GM21526 (cell line): ENCODE measurements at regions not wholly inside any gene's neighbourhood (a gene's known extent, or its start where the extent isn't known, plus 50 kb on each side); places are given as distances from the start of the nearest gene placed in this dataset.
"Not testable (repeated sequence)": the region's sequence is repeated elsewhere in the genome, so short reads cannot be mapped to it uniquely, and the experiment has no call there.

ENCODE experiments used
- ATAC-seq: cut with Tn5 transposase; IDR thresholded peaks from one replicate; pipeline ENCODE4 v1.9.1; 2021; ENCODE audit warnings: moderate library complexity; ENCODE audit not compliant: unreplicated experiment, low FRiP score

DNA sequence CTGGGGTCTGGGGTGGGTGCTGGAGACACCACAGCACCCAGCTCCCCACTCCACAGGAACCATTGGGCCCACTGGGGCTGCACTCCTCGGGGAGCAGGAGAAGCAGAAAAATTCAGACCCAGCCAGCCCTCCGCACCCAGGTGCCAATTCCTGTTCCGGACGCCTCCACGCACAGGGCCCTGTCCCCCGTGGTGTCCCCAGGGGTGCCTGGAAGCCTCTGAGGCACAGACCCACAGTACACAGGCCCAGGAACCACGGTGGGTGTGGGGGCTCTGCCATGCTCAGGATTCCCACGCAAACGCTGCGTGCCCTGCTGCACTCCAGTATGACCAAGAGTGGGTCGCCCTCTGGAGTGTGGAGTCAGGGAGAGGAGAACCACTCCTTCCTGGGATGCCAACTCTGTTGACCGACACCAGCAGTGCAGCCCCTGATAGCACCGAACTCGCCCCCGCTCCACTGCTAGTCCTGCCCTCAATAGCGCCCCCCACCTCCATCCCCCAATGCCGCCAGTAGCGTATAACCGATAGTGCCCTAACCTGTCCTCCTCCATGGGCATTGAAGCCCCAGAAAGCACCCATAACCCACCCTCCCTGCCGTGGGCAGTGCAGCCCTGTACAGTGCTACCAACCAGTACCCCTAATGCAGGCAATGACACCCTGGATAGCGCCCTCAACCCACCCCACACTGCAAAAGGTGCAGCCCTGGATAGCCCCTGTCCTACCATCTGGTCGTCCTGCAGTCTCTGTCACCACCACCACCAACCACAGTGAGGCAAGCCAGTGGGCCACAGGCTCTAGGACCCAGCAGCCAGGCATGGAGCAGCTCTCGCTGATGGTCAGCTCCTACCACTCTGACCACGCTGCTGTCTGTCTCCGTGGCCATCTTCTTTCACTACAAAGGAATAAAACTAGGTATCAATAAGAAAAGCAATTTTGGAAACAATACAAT is 2877.2 kb downstream of the RPIA start:
- ATAC-seq: not testable (repeated sequence)

- ATAC-seq: not testable (repeated sequence)
Observed at GRCh38 chr2:91571239-91571923, 2879.9 kb downstream of the RPIA start.

DNA sequence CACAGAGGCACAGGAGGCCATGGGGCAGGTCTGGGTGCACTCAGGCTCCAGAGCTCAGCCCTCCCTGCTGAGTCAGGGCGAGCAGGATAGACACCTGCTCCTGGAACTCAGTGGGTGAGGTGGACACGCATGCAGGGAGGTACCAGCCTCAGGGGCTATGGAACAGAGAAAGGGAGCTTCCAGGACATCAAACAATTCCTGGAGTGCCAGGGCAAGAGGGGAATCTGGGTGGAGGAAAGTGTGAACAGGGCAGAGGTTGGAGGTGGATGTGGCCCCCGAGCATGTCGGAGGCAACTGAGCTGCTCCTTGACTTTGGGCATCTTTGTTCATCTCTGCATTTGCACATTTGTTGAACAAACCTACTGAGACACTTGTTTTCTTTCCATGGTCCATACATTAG is 2881.5 kb downstream of the RPIA start:
- not testable (repeated sequence) for ATAC-seq

DNA sequence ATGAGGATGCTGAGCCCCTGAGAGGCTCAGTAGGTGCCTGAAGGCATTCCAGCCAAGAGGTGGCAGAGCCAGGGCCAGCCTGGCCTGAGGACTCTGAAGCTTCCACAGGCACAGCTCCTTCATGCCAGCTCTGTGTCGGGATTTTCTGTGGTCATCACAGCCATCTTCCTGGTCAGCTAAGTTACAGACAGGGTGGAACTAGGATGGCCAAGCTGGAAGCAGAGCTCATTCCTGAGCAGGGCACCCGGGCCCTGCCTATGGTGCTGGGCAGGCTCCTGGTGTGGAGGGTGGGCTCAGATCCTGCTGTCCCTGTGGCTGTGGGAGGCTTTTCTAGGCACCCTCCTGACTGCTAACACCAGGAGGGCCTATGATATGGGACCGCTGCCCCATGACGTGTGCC is 2882.3 kb downstream of the RPIA start:
- ATAC-seq: not testable (repeated sequence)

- not testable (repeated sequence) for ATAC-seq
Observed at GRCh38 chr2:91574255-91574654, 2882.8 kb downstream of the RPIA start.

DNA sequence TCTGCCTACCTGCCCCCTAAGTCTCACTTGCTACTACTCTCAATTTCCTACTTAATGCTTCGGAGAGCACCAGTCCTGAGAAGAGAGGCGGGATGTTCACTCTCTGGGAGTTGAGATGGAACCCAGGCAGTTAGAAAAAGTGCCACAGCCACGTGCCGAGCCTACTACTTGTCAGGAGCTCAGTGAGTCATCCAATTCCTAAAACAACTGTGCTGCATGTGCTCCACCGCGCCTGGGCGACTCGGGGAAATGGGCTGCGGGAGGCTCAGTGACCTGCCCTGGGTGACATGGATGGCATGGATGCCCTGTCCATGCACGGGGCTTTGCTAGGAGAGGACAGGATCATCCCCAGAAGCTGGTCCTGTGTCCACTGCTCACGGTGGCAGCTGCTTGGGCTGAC is 2884.2 kb downstream of the RPIA start:
- ATAC-seq: not testable (repeated sequence)

DNA sequence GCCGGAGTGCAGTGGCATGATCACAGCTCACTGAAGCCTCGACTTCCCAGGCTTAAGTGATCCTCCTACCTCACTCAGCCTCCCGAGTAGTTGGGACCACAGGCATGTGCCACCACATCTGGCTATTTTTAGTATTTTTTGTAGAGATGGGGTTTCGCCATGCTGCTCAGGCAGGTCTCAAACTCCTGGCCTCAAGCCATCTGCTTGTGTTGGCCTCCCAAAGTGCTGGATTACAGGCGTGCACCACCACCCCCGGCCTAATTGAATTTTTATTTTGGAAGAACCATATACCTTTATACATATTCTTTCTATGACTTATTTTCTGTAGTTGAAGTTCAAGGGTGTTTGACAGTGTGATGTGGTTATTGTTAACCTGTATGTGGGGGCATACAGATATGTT is 2885.9 kb downstream of the RPIA start:
- not testable (repeated sequence) for ATAC-seq

- ATAC-seq: not testable (repeated sequence)
Observed at GRCh38 chr2:91578678-91579077, 2887.2 kb downstream of the RPIA start.

- ATAC-seq: not testable (repeated sequence)
Observed at GRCh38 chr2:91579555-91579954, 2888.1 kb downstream of the RPIA start.

- ATAC-seq: not testable (repeated sequence)
Observed at GRCh38 chr2:91580043-91580442, 2888.6 kb downstream of the RPIA start.

- ATAC-seq: not testable (repeated sequence)
Observed at GRCh38 chr2:91587098-91587497, 2895.6 kb downstream of the RPIA start.

- ATAC-seq: not testable (repeated sequence)
Observed at GRCh38 chr2:91587908-91588535, 2896.5 kb downstream of the RPIA start.

DNA sequence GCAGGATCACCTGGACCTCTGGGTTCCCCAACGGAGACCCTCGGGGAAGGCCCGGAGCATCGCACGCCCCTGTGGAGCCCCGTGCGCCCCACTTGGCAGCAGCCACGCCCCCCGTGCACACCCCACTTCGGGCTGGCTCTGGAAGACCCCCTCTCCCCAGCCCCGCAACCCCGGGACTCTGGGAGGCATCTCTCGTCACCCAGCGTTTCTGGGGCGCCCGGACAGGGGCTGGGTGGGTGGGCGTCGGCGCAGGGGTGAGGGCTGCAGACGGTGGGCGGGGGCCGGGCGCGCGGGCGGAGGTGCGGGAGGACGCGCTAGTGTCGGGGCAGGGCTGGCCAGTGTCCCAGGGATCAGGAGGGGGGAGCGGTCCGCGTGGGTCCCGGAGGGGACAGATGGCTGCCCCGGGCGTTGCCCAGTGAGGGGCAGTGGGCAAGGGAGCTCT is 2897.3 kb downstream of the RPIA start:
- not testable (repeated sequence) for ATAC-seq

GRCh38 chr2:91589454-91590328 is 2898.2 kb downstream of the RPIA start:
- ATAC-seq: not testable (repeated sequence)

- ATAC-seq: not testable (repeated sequence)
Observed at GRCh38 chr2:91590381-91590780, 2898.9 kb downstream of the RPIA start.

DNA sequence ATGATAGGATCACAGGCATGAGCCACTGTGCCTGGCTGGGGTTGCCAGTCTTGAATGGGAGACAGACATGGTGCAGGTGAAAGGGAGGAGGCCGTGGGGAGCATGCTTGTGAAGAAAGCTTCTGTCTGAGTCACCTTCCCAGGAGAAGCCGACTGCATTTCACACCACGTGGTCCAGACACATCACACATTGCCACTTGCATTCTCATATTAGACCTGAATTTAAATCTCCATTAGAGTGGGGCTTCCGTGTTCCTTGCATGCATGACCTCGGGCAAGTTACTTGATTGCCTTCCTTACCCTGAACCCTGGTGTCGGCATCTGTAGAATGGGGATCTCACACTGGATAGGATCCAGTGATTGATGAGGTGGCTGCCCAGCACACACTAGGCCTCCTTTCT is 2899.6 kb downstream of the RPIA start:
- not testable (repeated sequence) for ATAC-seq

DNA sequence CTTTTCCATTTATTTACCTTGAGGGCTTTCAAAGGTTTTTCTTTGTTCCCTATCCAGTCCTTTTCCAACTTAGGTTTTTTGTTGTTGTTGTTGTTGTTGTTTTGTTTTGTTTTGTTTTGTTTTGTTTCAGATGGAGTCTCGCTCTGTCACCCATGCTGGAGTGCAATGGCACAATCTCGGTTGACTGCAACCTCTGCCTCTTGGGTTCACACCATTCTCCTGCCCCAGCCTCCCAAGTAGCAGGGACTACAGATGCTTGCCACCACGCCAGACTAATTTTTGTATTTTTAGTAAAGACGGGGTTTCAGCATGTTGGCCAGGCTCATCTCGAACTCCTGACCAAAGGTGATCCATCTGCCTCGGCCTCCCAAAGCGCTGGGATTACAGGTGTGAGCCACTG is 2906.0 kb downstream of the RPIA start:
- ATAC-seq: not testable (repeated sequence)

DNA sequence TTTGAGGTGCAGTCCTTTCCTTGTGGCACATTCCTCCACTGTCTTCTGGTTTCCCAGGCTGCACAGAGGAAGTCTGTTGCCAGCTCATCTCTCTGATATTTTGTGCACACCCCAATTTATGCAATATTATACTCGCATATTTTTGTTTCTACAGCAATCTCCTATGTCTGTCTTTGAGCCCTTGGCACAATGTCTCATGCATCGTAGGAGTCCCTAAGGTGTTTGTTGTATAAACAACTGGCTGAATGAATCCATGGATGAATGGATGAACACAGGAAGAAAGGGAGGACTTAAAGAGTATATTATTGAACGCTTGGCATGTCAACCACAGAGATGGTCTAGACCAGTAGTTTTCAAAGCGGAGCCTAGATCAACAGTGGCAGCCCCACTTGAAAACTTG is 2907.0 kb downstream of the RPIA start:
- not testable (repeated sequence) for ATAC-seq

GRCh38 chr2:91599000-91599399 is 2907.5 kb downstream of the RPIA start:
- not testable (repeated sequence) for ATAC-seq

GRCh38 chr2:91602860-91603259 is 2911.4 kb downstream of the RPIA start:
- not testable (repeated sequence) for ATAC-seq
